Femur (tissue), 1 donor: ENCODE measurements at regions not wholly inside any gene's neighbourhood (a gene's known extent, or its start where the extent isn't known, plus 50 kb on each side); places are given as distances from the start of the nearest gene placed in this dataset.
A peak's percentile ranks its signal among the peaks of the same experiment; 100 is the strongest.

ENCODE experiments used
- DNase-seq: peaks from one replicate; pipeline ENCODE4 v3.0.0-alpha.2; 2017

DNA sequence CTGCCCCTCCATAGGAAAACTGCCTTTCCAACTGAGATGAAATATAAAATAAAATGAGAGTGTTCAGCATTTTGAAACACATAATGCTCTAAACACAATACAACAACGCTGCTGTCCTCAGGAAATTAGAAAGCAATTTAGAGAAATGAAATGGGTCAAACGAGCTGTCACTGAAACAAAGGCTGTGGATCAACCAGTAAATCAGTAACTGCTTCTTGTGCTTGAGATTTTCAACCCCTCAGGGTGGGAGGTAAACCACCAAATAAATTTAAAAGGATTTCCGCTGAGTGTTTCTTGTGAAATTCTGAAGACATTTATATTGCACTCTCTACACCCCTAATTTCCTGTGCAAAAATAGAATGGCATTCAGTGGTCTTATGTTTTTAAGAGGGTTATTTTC, 657.1 kb upstream of the SEL1L start:
- DNase-seq: no peak

DNA sequence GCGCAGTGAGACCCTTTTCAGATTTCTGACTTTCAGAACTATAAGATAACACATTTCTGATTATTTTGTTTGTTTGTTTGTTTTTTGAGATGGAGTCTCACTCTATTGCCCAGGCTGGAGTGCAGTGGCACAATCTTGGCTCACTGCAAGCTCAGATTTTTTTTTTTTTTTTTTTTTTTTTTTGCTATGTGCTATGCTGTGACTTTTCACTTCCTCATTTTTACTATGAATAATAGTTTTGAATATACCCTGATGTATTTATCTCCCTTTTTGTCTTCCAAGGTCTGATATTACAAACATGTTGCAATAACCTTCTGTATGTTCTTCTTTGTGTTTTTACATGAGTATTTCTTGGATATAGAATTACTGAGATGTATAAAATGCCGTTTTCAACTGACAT, 658.7 kb upstream of the SEL1L start:
- DNase-seq: no peak

DNA sequence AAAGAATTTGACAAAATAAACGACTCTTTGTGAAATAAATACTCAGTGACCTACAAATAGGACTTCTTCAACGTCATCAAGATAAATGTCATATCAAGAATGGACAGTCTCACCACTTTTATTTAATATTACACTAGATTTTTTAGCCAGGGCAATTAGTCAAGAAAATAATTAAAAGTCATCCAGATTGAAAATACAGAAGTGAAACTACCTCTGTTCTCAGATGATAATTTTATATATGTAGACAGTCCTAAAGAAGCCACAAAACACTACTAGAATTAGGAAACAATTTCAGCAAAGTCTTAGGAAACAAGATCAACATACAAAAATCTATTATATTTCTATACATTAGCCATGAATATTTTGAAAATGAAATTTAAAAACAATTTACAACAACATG, 689.6 kb upstream of the SEL1L start:
- DNase-seq: no peak

DNA sequence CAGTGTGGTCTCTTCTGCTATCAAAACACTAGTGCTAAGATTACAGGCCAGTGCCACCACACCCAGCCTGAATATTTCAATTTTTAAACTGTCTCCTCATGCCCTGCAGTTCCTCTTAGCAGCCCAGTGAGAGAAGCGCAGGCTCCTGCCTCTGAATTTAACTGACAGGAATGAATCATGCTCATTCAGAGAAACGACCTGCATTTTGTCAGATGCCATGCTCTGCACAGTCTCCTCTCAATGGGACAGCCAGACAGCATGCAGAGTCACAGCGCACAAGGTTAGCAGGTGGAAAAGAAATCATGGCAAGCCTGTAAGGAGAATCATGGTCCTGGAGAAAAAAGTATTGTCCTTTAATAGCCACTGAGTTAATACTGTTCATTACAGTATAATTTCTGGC, 691.0 kb upstream of the SEL1L start:
- no peak for DNase-seq

DNA sequence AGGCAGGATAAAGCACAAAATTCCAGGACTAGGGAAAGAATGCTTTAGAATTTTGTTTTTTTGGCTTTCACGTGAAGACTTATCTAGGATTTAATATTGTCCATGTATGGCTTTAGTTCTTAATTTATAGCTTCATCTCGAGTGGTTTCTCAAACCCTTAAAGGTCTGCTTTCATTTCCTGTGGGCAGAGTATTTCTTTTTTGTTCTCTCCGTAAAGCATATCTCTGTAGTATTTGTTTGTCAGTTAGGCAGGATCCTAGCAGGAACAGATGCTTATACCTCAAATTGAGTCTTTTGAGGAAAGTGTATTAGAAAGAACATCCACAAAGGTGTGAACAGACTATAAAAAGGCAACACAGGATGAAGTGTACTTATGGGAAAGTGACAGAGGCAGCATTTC, 697.1 kb upstream of the SEL1L start:
- no peak for DNase-seq

DNA sequence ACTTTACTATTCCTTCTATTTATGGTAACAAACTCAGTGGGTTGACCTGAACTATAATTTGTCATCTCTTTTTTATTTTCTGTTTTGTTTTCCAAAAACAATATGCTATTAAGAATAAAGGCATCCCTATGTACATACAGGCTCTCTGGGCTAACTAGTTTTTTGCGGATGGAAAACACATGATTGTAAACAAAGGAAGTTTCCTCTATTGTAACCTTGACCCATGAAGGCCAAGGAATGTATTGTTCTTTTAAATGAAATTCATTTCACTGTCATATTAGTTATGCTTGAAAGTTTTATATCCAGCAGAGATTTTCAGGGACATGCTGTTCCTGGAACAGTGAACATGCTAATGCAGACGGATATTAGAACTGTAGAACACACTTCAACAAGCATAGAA, 705.0 kb upstream of the SEL1L start:
- no peak for DNase-seq

DNA sequence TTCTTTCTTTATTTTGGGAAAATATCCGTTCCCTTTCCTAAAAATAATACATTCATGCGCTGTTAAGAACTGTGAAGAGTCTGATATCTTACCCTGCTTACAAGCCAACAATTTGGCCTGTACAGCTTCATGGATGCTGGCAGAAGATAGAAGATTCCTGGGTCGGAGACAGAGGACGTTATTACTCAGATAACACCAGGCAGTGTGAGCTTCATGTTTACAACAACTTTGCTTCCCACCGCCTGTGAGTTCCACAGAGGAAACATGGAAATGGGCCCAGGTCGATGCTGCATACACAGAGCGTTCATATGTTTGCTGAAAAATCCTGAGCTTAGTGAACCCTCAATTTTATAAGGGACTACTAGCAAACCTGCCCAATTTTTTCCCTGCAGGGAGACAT, 705.6 kb upstream of the SEL1L start:
- no peak for DNase-seq

DNA sequence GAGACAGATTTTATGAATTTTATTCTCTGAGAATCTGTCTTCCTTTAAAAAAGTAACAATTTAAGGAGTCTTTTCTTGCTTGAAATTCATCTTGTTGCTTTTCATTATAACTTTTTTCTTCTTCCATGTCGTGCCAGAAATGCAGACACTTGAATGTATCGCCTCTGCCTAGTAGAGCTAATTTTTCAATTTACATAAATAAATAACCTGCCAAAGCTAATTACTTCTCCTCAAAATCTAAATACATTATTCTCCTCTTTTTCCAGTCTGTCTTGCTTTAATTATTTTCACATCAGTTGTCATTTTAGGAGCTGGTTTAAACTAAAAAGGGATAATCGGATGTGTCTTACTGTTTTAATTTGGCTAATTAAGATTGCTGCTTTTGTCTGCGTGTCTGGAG, 711.1 kb upstream of the SEL1L start:
- no peak for DNase-seq

DNA sequence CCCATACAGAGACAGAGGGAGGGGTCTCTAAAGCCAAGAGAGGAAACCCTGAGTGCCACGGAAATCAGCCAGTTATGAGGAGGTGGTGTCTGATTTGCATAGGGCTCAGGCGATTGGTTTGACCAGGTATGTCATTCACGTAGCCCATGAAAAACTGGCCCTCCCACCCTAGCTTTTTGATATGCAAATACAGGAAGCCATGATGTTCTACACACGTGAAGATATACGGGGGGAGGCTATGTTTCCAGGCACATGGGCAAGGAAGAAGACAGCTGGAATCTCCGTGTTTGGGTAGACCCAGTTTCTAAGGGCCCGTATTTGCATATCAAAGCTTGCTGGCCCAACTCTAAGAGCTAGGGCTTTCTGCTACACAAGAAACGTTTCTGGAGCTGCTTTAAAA, 717.8 kb upstream of the SEL1L start:
- DNase-seq: no peak

DNA sequence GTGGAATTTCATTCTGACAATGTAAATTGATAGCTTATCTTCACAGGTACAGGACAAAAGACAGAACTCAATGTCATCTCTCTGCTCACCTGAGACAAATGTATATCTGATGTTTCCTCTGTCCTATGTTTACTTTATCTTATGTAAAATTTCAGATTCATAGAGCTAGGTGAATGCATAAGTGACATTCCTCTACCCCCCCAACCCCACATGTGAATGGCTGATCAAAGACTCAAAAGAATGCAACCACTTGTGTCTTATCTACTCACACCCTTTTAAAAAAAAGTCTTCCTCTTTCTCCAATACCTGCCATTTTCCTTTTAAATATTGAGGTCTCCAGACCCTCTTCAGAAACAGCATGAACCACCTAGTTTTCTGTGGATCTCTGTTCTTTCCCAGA, 736.6 kb upstream of the SEL1L start:
- DNase-seq: no peak

DNA sequence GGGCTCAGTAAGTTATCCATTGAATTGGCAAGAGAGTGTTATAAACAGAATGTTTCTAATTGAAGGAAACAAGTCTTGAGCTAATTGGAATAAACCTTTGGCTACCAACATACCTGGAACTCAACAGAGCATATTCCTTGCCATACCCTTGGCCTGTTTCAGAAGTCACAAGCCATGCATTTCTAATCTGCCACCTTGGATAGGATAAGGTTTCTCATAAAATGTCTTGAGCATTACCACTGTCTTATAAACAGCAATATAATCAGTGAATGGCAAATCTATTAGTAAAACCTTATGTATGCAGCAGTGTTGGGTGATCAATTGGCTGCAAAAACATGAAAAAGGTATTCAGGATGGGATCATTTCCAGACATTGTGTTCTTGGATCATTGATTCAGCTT, 765.2 kb upstream of the SEL1L start:
- DNase-seq: no peak

DNA sequence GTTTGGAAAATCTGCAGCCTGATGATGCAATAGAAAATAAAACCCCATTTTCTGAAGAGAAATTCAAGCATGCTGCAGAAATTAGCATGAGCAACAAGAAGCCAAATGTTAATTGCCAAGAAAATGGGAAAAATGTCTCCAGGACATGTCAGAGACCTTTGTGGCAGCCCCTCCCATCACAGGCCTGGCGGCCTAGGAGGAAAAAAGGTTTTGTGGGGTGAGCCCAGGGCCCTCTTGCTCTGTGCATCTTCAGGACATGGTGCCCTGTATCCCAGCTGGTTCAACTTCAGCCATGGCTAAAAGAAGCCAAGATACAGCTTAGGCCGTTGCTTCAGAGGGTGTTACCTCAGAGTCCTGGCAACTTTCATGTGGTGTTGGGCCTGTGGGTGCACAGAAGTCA, 775.5 kb upstream of the SEL1L start:
- no peak for DNase-seq

DNA sequence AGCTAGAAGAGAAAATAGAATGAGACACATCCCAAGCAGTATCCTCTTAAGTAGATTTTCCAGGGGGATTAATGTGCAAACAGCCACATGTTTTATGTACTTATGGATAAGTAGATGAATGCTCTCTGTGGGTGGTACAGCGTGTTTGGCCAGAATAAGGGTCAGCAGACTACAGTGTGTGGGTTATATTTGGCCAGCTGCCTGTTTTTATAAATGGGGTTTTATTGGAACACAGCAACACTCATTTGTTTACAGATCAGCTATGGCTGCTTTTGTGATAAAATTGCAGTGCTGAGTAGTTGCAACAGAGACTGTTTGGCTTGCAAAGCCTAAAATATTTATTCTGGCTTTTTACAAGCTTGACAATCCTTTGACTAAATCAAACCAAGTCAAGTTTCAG, 780.2 kb upstream of the SEL1L start:
- DNase-seq: peak; percentile 21

DNA sequence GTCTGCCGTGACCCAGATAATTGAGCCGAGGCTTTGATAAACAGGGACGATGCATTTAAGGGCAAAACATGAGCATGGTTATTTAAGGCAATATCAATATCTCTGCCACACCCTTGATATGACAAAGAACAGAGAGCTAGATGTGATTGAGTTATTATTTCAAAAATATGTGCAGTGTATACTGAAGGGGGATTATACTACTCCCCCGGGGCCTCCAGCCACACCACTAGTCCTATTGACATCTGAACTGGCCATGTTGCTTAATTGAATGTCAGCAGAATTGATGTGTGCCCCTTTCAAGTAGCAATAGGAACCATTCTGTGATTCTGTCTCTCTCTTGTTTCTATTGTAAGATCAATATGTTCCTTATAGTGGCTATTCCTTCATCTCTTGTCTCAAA, 794.8 kb upstream of the SEL1L start:
- no peak for DNase-seq

DNA sequence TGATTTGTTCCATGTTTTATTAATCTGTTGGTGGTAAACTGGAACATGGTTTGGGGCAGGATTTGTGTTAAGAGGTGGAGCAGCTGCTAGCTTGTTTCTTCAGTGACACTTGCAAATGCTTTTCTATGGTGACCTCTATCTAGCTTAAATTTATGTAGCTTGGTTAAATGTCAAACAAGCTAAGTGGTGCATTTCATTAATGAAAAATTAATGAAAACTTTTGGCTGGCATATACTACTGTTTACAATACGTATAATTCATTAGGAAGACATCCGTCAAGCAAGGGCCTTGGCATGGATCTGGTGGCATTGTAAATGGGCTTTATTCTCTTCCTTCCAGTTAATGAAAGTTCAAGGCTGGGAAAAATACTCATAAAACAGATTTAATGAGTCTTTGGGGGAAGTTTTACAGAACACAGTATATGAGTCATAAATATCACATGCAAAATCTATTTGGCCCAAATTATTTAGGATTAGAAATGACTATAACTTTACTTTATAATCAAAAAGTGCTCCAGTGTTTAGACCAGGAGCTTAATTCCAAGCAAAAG, 807.7 kb upstream of the SEL1L start:
- DNase-seq: no peak

DNA sequence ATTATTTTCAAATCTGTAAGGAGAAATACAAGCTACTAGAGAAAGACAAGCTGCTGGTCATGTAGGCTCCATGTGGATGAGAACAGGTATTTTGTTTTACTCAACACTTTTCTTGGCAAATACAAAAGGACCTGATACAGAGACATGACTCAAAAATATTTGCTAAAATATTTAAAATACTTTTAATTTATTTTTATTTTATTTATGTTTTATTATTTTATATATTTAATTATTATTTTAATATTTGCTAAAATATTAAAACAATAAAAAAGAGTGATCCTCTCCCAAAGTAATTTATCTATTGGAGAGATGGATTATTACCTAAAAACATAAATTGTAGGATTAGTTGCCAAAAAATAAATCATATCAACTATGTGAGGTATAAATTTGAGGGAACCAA, 808.9 kb upstream of the SEL1L start:
- DNase-seq: no peak

DNA sequence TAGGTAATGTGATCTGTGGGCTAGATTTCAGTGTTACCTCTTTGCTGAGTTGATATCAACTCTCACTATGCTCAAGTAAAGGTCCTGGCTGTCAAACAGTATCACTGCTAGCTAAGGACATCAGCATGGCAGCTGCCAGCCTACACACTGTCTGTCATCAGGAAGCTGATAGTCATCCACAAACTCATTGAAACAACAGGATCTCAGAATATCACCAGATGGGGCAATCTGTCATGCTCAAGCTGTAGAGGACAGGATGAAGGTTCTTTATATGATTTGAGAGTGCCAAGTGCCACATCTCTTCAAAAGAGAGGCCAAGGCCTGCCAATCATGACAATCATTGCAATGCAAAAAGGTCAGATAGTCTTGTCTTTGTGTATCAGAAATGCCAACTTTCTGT, 811.5 kb upstream of the SEL1L start:
- no peak for DNase-seq

DNA sequence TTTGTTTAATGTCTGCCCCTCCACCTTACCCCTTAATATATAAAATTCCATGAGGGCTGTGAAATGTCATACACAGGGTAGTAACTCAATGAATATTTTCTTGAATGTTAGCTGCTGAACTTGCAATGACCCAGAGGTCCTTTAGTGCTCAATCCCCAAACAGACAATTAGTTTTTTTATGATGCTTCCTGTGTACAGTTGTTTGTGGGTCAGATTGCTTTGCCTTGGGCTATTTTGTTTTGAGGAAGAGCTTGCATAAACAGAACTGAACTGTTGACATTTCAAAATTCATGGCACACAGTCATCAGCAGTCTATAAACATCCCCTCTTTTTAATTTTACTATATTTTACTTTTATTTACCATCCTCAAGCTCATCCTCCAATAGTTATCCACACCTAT, 820.5 kb upstream of the SEL1L start:
- DNase-seq: no peak

DNA sequence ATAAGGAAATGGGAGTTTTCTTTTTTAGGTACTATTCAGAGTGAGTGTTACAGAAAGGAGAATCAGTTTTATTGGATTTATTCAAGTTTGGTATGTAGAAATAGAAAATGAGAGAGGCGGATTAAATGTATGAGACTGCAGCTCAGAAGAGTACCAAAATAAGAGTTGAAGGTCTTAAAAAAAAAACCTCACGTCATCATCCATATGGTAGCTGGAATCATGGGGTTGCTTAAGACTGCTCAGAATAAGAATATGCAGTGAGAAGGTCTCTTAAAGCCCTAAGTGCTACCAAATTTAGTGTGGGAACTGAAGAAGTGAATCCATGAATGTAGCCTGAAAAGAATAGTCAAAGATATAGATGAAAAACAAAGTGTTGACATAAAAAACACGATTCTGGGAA, 825.5 kb upstream of the SEL1L start:
- DNase-seq: no peak

DNA sequence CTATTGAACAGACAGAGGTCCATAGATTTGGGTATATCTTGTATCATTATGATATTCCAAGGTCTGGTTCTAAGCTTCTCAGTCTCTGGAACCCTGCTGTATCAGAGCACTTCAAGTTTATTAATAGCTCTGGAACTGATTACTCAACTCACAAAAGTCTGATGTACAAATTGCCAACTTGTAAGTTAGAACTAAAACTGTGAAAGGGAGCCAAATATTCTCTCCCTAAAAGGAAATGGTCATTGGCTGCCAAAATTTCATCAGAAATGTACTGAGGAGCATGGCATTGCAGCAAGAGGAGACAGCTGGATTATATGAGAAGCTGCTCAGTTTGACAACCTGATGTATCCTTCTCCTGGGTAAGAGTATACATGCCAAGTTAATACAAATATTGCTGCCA, 828.8 kb upstream of the SEL1L start:
- no peak for DNase-seq

DNA sequence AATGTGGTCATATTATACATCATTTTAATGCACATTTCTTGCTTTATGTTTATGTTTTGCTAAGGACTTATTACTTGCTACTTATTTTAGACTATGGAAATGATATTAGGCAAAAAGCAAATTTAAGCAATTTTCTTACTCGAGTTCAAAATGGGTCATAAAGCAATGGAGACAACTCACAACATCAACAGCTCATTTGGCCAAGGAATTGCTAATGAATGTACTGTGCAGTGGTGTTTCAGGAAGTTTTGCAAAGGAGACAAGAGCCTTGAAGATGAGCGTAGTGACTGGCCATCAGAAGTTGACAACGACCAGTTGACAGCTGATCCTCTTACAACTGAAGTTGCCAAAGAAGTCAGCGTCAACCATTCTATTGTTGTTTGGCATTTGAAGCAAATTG, 831.8 kb upstream of the SEL1L start:
- no peak for DNase-seq

DNA sequence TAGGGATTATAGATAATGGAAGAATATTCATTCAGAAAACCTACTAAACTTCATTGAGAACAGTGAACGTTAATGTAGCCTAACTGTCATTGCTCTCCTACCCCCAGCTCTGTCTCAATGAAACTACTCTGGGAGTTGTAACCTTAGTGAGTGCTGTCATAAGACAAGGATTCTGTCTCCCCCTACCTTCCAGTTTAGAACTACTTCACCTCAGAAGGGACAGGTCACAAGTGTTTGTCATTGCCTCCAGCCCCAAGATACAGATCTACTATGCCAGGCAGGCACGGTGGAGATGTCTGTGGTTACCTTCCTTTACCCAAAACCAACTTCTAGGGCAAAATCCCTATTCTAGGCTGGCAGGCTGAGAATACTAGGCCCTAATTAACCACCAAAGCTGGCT, 833.1 kb upstream of the SEL1L start:
- DNase-seq: no peak

DNA sequence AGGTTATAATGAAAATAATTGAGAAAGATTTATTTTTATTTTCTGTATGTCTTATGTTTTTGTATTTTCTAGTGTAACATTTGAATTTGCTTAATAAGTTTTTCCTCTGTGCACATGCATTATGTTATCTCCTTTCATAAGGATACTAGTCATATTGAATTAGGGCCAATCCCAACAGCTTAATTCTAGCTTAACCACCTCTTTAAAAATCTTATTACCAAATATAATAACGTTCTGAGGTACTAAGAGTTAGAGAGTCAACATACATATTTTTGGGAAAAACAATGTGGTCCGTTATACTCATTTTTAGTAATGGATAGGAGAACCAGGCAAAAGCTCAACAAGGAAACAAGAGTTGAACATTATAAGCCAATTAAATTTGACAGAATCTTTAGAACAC, 845.6 kb upstream of the SEL1L start:
- no peak for DNase-seq

DNA sequence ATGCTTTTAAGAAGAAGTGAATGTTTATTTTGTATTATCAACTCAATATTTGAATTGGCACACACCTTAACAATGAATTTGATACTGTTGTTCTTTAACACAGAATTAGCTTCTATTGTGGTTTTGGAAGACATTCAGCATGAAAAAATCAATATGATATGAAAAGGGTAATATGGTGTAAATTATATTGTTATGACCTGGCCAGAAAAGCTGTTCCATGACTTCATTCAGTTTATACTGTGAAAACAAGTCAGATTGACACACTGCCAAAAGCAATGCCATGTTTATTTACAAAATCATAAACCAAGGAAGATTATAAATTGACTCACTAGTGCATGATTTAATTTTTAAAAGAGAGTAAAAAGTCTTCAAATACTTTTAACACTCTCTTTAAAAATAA, 851.4 kb upstream of the SEL1L start:
- DNase-seq: no peak

DNA sequence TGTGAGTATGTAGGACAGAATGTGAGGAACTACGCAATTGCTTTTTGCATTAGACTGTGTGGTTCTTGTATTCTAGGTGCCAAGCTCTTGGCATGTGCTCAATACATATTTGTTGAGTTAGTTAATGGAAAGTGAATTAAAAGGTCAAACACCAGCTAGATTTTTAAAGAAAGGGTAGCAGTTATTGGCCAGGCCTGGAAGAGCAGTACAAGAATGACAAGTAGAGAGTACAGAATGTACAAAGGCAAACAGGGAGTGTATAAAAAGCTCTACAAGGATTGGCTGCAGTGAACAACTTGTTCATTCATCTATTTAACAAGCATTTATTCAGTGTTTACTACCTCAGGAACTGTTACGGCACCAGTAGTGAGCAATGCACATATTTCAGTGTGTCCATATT, 854.0 kb upstream of the SEL1L start:
- DNase-seq: no peak

DNA sequence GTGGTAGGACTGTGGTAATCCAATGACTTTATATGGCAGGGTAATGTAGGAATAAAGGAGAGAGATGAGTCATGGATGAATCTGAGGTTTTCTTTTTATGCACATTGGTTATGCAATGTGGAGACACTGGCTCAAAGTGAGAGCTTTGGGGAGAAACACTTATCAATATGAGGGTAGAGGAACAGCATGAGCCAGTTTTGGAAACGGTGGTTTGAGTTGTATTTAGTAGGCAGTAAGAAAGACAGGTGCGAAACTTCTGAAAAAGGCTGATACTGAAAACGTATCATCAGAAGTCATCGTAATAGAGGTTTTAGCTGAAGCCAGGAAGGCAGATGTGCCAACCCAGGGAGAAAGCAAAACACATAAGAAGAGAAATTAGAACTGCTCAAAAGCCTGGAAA, 854.8 kb upstream of the SEL1L start:
- DNase-seq: no peak
